AG09319 (cell line): ENCODE measurements at regions not wholly inside any gene's neighbourhood (a gene's known extent, or its start where the extent isn't known, plus 50 kb on each side); places are given as distances from the start of the nearest gene placed in this dataset.
"Not testable (repeated sequence)": the region's sequence is repeated elsewhere in the genome, so short reads cannot be mapped to it uniquely, and the experiment has no call there.

Experiments used
- DNase-seq: peaks from one replicate; pipeline ENCODE4 v3.0.0-alpha.2; 2010; ENCODE audit warnings: low read depth; ENCODE audit errors: extremely low read depth
- CTCF ChIP-seq: IDR thresholded peaks from 2 replicates; pipeline ENCODE4 v1.5.1; 2011; ENCODE audit warnings: low read depth, mild to moderate bottlenecking, inconsistent platforms, low read length, moderate library complexity

GRCh38 chr6:121559611-121560269, 124.3 kb downstream of the GJA1 start:
- TF ChIP-seq CTCF: no peak
- DNase-seq: no peak

GRCh38 chr6:121560476-121560875, 125.0 kb downstream of the GJA1 start:
- TF ChIP-seq CTCF: no peak
- DNase-seq: no peak

GRCh38 chr6:121563286-121563685, 127.8 kb downstream of the GJA1 start:
- DNase-seq: no peak
- TF ChIP-seq CTCF: no peak

GRCh38 chr6:121564529-121564928, 129.1 kb downstream of the GJA1 start:
- not testable (repeated sequence) for DNase-seq

GRCh38 chr6:121571455-121571854, 136.0 kb downstream of the GJA1 start:
- TF ChIP-seq CTCF: no peak

GRCh38 chr6:121573481-121573880, 138.0 kb downstream of the GJA1 start:
- no peak for TF ChIP-seq CTCF
- DNase-seq: no peak

More at GRCh38 chr6:121571455-121571854, 136.0 kb downstream of the GJA1 start:
- no peak for DNase-seq

GRCh38 chr6:121578216-121578615, 142.8 kb downstream of the GJA1 start:
- DNase-seq: no peak
- no peak for TF ChIP-seq CTCF

GRCh38 chr6:121579478-121579877, 144.0 kb downstream of the GJA1 start:
- DNase-seq: no peak
- no peak for TF ChIP-seq CTCF
